ENCODE measurements at regions not wholly inside any gene's neighbourhood (a gene's known extent, or its start where the extent isn't known, plus 50 kb on each side); places are given as distances from the start of the nearest gene placed in this dataset.
A peak's percentile ranks its signal among the peaks of the same experiment; 100 is the strongest.

GRCh38 chr2:234335661-234336228, 161.1 kb downstream of the ARL4C start:
- DNase-seq (ENCODE audit: low spot score) = no peak

- no peak for DNase-seq (ENCODE audit: low spot score)
These were observed 162.1 kb downstream of the ARL4C start for GRCh38 chr2:234334756-234335155.

GRCh38 chr2:234334151-234334550, 162.7 kb downstream of the ARL4C start:
- DNase-seq (ENCODE audit: low spot score) = no peak

- no peak for DNase-seq (ENCODE audit: low spot score)
These were observed 163.4 kb downstream of the ARL4C start for GRCh38 chr2:234333168-234334130.

GRCh38 chr2:234331966-234332365, 164.9 kb downstream of the ARL4C start:
- no peak for DNase-seq (ENCODE audit: low spot score)

GRCh38 chr2:234331566-234331965, 165.3 kb downstream of the ARL4C start:
- no peak for DNase-seq (ENCODE audit: low spot score)

GRCh38 chr2:234330902-234331301, 166.0 kb downstream of the ARL4C start:
- no peak for DNase-seq (ENCODE audit: low spot score)

- no peak for DNase-seq (ENCODE audit: low spot score)
These were observed 167.5 kb downstream of the ARL4C start for GRCh38 chr2:234329202-234329960.

- DNase-seq (ENCODE audit: low spot score) = no peak
These were observed 168.4 kb downstream of the ARL4C start for GRCh38 chr2:234328444-234328990.

GRCh38 chr2:234326694-234327093, 170.2 kb downstream of the ARL4C start:
- no peak for DNase-seq (ENCODE audit: low spot score)

GRCh38 chr2:234324116-234324515, 172.8 kb downstream of the ARL4C start:
- no peak for DNase-seq (ENCODE audit: low spot score)

GRCh38 chr2:234322766-234323465, 174.0 kb downstream of the ARL4C start:
- no peak for DNase-seq (ENCODE audit: low spot score)

GRCh38 chr2:234320066-234320465, 176.8 kb downstream of the ARL4C start:
- DNase-seq (ENCODE audit: low spot score) = no peak

GRCh38 chr2:234318361-234318760, 178.5 kb downstream of the ARL4C start:
- no peak for DNase-seq (ENCODE audit: low spot score)

- no peak for DNase-seq (ENCODE audit: low spot score)
These were observed 183.3 kb downstream of the ARL4C start for GRCh38 chr2:234313558-234313957.

GRCh38 chr2:234310166-234310565, 186.7 kb downstream of the ARL4C start:
- no peak for DNase-seq (ENCODE audit: low spot score)

- no peak for DNase-seq (ENCODE audit: low spot score)
These were observed 187.4 kb downstream of the ARL4C start for GRCh38 chr2:234309431-234309830.

GRCh38 chr2:234308813-234309195, 188.1 kb downstream of the ARL4C start:
- DNase-seq (ENCODE audit: low spot score) = peak; percentile 61

- DNase-seq (ENCODE audit: low spot score) = no peak
These were observed 188.6 kb downstream of the ARL4C start for GRCh38 chr2:234308073-234308812.

- no peak for DNase-seq (ENCODE audit: low spot score)
These were observed 189.4 kb downstream of the ARL4C start for GRCh38 chr2:234307322-234307961.
